ENCODE measurements at regions not wholly inside any gene's neighbourhood (a gene's known extent, or its start where the extent isn't known, plus 50 kb on each side); places are given as distances from the start of the nearest gene placed in this dataset.

GRCh38 chr5:18113721-18114120 is 479.5 kb downstream of the TAF11L14 start:
- peak in 1 of 6 experiments; percentile 21 for TF ChIP-seq CTCF (IDR thresholded peaks at IDR 0.05)
- TF ChIP-seq POLR2A (IDR thresholded peaks at IDR 0.05) = no peak

Data from adrenal gland (tissue), 5 donors.